ENCODE measurements at regions not wholly inside any gene's neighbourhood (a gene's known extent, or its start where the extent isn't known, plus 50 kb on each side); places are given as distances from the start of the nearest gene placed in this dataset.

GRCh38 chr1:78240191-78240590, 194.4 kb downstream of the GIPC2 start:
- DNase-seq (ENCODE audit: low spot score) (no peak), ATAC-seq (ENCODE audit: low read depth) (no peak)
- H3K27ac ChIP-seq (ENCODE audit: poor library complexity, severe bottlenecking), result no peak overlapping the region
- H3K36me3 ChIP-seq (ENCODE audit: low read depth), result no peaks in the 10 kb centered on the region
- no peak overlapping the region for H3K4me3 ChIP-seq (ENCODE audit: severe bottlenecking)
- no peaks in the 10 kb centered on the region for H3K27me3 ChIP-seq (ENCODE audit: insufficient read depth, poor library complexity, severe bottlenecking)
- no peaks in the 10 kb centered on the region for H3K9me3 ChIP-seq (ENCODE audit: severe bottlenecking)
- peaks cover 17% of the 10 kb centered on the region for H3K4me1 ChIP-seq (ENCODE audit: insufficient read depth, poor library complexity, severe bottlenecking)
- TF ChIP-seq CTCF (IDR thresholded peaks at IDR 0.05; ENCODE audit: poor library complexity, severe bottlenecking), result no peak

- H3K36me3 ChIP-seq (ENCODE audit: low read depth), result no peaks in the 10 kb centered on the region
- no peak for ATAC-seq (ENCODE audit: low read depth)
- H3K27ac ChIP-seq (ENCODE audit: poor library complexity, severe bottlenecking), result no peak overlapping the region
- no peaks in the 10 kb centered on the region for H3K9me3 ChIP-seq (ENCODE audit: severe bottlenecking)
- H3K4me1 ChIP-seq (ENCODE audit: insufficient read depth, poor library complexity, severe bottlenecking), result peaks cover 17% of the 10 kb centered on the region
- DNase-seq (ENCODE audit: low spot score), result no peak
- H3K4me3 ChIP-seq (ENCODE audit: severe bottlenecking), result no peak overlapping the region
- no peak for TF ChIP-seq CTCF (IDR thresholded peaks at IDR 0.05; ENCODE audit: poor library complexity, severe bottlenecking)
- H3K27me3 ChIP-seq (ENCODE audit: insufficient read depth, poor library complexity, severe bottlenecking), result no peaks in the 10 kb centered on the region
Measured at GRCh38 chr1:78240755-78241154, 195.0 kb downstream of the GIPC2 start.

GRCh38 chr1:78247079-78247478, 201.3 kb downstream of the GIPC2 start:
- TF ChIP-seq CTCF (IDR thresholded peaks at IDR 0.05; ENCODE audit: poor library complexity, severe bottlenecking), result no peak
- Histone ChIP-seq H3K36me3 (ENCODE audit: low read depth) (no peaks in the 10 kb centered on the region), H3K4me3 (ENCODE audit: severe bottlenecking) (no peak overlapping the region), H3K4me1 (ENCODE audit: insufficient read depth, poor library complexity, severe bottlenecking) (no peaks in the 10 kb centered on the region), H3K9me3 (ENCODE audit: severe bottlenecking) (no peaks in the 10 kb centered on the region), H3K27ac (ENCODE audit: poor library complexity, severe bottlenecking) (no peak overlapping the region), H3K27me3 (ENCODE audit: insufficient read depth, poor library complexity, severe bottlenecking) (no peaks in the 10 kb centered on the region)
- no peak for DNase-seq (ENCODE audit: low spot score)
- no peak for ATAC-seq (ENCODE audit: low read depth)

- ATAC-seq (ENCODE audit: low read depth) (no peak), DNase-seq (ENCODE audit: low spot score) (no peak)
- peaks cover 14% of the 10 kb centered on the region for H3K4me1 ChIP-seq (ENCODE audit: insufficient read depth, poor library complexity, severe bottlenecking)
- no peak for TF ChIP-seq CTCF (IDR thresholded peaks at IDR 0.05; ENCODE audit: poor library complexity, severe bottlenecking)
- no peak overlapping the region for H3K27ac ChIP-seq (ENCODE audit: poor library complexity, severe bottlenecking)
- no peak overlapping the region for H3K4me3 ChIP-seq (ENCODE audit: severe bottlenecking)
- no peaks in the 10 kb centered on the region for H3K9me3 ChIP-seq (ENCODE audit: severe bottlenecking)
- no peaks in the 10 kb centered on the region for H3K36me3 ChIP-seq (ENCODE audit: low read depth)
- no peaks in the 10 kb centered on the region for H3K27me3 ChIP-seq (ENCODE audit: insufficient read depth, poor library complexity, severe bottlenecking)
Measured at GRCh38 chr1:78250201-78250600, 204.4 kb downstream of the GIPC2 start.

- TF ChIP-seq CTCF (IDR thresholded peaks at IDR 0.05; ENCODE audit: poor library complexity, severe bottlenecking), result no peak
- Histone ChIP-seq H3K4me1 (ENCODE audit: insufficient read depth, poor library complexity, severe bottlenecking) (peaks cover 17% of the 10 kb centered on the region), H3K27me3 (ENCODE audit: insufficient read depth, poor library complexity, severe bottlenecking) (no peaks in the 10 kb centered on the region), H3K9me3 (ENCODE audit: severe bottlenecking) (no peaks in the 10 kb centered on the region), H3K4me3 (ENCODE audit: severe bottlenecking) (no peak overlapping the region), H3K27ac (ENCODE audit: poor library complexity, severe bottlenecking) (peak overlapping the region; percentile 68), H3K36me3 (ENCODE audit: low read depth) (no peaks in the 10 kb centered on the region)
- DNase-seq (ENCODE audit: low spot score) (no peak), ATAC-seq (ENCODE audit: low read depth) (peak; percentile 94)
Measured at GRCh38 chr1:78254517-78254916, 208.8 kb downstream of the GIPC2 start.
